SU-DHL-6 (cell line): ENCODE measurements at regions not wholly inside any gene's neighbourhood (a gene's known extent, or its start where the extent isn't known, plus 50 kb on each side); places are given as distances from the start of the nearest gene placed in this dataset.

Source experiments
- CTCF ChIP-seq: fragments of 200-600 bp; sonication (generic); IDR thresholded peaks from one replicate; pipeline ENCODE4 v1.5.1; 2017; ENCODE audit warnings: antibody characterized with exemption, mild to moderate bottlenecking, low read length, moderate library complexity; ENCODE audit not compliant: insufficient read depth, poor library complexity, severe bottlenecking
- EZH2phosphoT487 ChIP-seq: fragments of 200-600 bp; sonication (generic), shearing (Covaris generic); conservative IDR thresholded peaks from 2 replicates; pipeline ENCODE4 v1.6.1; 2018; ENCODE audit warnings: mild to moderate bottlenecking, antibody characterized with exemption, low read length, moderate library complexity, mixed read lengths

- no peak for TF ChIP-seq CTCF
- TF ChIP-seq EZH2phosphoT487 = no peak
Measured at GRCh38 chr4:54167508-54167907, 61.6 kb upstream of the PDGFRA start.
